Upper lobe of right lung (tissue), 1 donor: ENCODE measurements at regions not wholly inside any gene's neighbourhood (a gene's known extent, or its start where the extent isn't known, plus 50 kb on each side); places are given as distances from the start of the nearest gene placed in this dataset.

Experiments
- ATAC-seq: fragments of 200-7000 bp; cut with Tn5 transposase; one replicate; pipeline ENCODE4 v1.9.1; 2020; ENCODE audit warnings: mild to moderate bottlenecking, moderate library complexity
- DNase-seq: peaks from one replicate; pipeline ENCODE4 v3.0.0-alpha.2; 2020
- H3K27ac ChIP-seq: fragments of 200-600 bp; one replicate; pipeline ENCODE4 v1.8.0; 2022
- H3K27me3 ChIP-seq: fragments of 200-600 bp; one replicate; pipeline ENCODE4 v1.8.0; 2022; ENCODE audit warnings: mild to moderate bottlenecking
- H3K36me3 ChIP-seq: fragments of 200-600 bp; one replicate; pipeline ENCODE4 v1.8.0; 2022
- H3K4me1 ChIP-seq: fragments of 200-600 bp; one replicate; pipeline ENCODE4 v1.8.0; 2022
- H3K4me3 ChIP-seq: fragments of 200-600 bp; one replicate; pipeline ENCODE4 v1.8.0; 2022; ENCODE audit warnings: mild to moderate bottlenecking
- H3K9me3 ChIP-seq: fragments of 200-600 bp; one replicate; pipeline ENCODE4 v1.8.0; 2022
- CTCF ChIP-seq: fragments of 200-600 bp; IDR thresholded peaks from one replicate; pipeline ENCODE4 v1.8.0; 2022; ENCODE audit warnings: antibody characterized with exemption
- intact Hi-C: fragments of 100-400 bp; cut with DNase I; formaldehyde crosslinking; loops from one replicate; pipeline ENCODE4 v1.11.0; 2022
- donor health status: DM: no; HTN: yes; CAD: no; lungs with severe emphysema.

- no peak overlapping the region for H3K4me3 ChIP-seq
- TF ChIP-seq CTCF: no peak
Measured at GRCh38 chr11:35073691-35074419, 65.1 kb upstream of the CD44 start.

GRCh38 chr11:35076201-35077100 is 62.5 kb upstream of the CD44 start:
- no peak overlapping the region for H3K27ac ChIP-seq
- ATAC-seq: no peak
- no peak for TF ChIP-seq CTCF

More at GRCh38 chr11:35073691-35074419, 65.1 kb upstream of the CD44 start:
- Histone ChIP-seq H3K27ac (no peak overlapping the region), H3K36me3 (no peaks in the 10 kb centered on the region), H3K4me1 (no peaks in the 10 kb centered on the region), H3K27me3 (no peaks in the 10 kb centered on the region), H3K9me3 (no peaks in the 10 kb centered on the region)
- DNase-seq: no peak
- intact Hi-C loops: no loop called here
- no peak for ATAC-seq

GRCh38 chr11:35077709-35078469 is 61.1 kb upstream of the CD44 start:
- no peaks in the 10 kb centered on the region for H3K9me3 ChIP-seq
- H3K27ac ChIP-seq: no peak overlapping the region
- TF ChIP-seq CTCF: no peak
- ATAC-seq (no peak), DNase-seq (no peak)
- no peak overlapping the region for H3K4me3 ChIP-seq
- H3K36me3 ChIP-seq: no peaks in the 10 kb centered on the region
- intact Hi-C loops: no loop called here
- no peaks in the 10 kb centered on the region for H3K27me3 ChIP-seq
- H3K4me1 ChIP-seq: peaks cover 11% of the 10 kb centered on the region

More at GRCh38 chr11:35076201-35077100, 62.5 kb upstream of the CD44 start:
- no peaks in the 10 kb centered on the region for H3K9me3 ChIP-seq
- no peaks in the 10 kb centered on the region for H3K4me1 ChIP-seq
- intact Hi-C loops: no loop called here
- H3K27me3 ChIP-seq: no peaks in the 10 kb centered on the region
- no peaks in the 10 kb centered on the region for H3K36me3 ChIP-seq
- H3K4me3 ChIP-seq: no peak overlapping the region
- no peak for DNase-seq

GRCh38 chr11:35078470-35078735 is 60.6 kb upstream of the CD44 start:
- no peak for TF ChIP-seq CTCF
- Histone ChIP-seq H3K4me3 (no peak overlapping the region), H3K4me1 (peaks cover 17% of the 10 kb centered on the region), H3K27me3 (no peaks in the 10 kb centered on the region), H3K36me3 (no peaks in the 10 kb centered on the region), H3K9me3 (no peaks in the 10 kb centered on the region), H3K27ac (no peak overlapping the region)
- DNase-seq (no peak), ATAC-seq (no peak)
- intact Hi-C loops: no loop called here

GRCh38 chr11:35079611-35080010 is 59.4 kb upstream of the CD44 start:
- Histone ChIP-seq H3K4me1 (peaks cover 29% of the 10 kb centered on the region), H3K27ac (no peak overlapping the region), H3K27me3 (no peaks in the 10 kb centered on the region), H3K4me3 (no peak overlapping the region), H3K9me3 (no peaks in the 10 kb centered on the region), H3K36me3 (no peaks in the 10 kb centered on the region)
- ATAC-seq (no peak), DNase-seq (no peak)
- TF ChIP-seq CTCF: no peak
- intact Hi-C loops: no loop called here
